ENCODE measurements at regions not wholly inside any gene's neighbourhood (a gene's known extent, or its start where the extent isn't known, plus 50 kb on each side); places are given as distances from the start of the nearest gene placed in this dataset.

DNA sequence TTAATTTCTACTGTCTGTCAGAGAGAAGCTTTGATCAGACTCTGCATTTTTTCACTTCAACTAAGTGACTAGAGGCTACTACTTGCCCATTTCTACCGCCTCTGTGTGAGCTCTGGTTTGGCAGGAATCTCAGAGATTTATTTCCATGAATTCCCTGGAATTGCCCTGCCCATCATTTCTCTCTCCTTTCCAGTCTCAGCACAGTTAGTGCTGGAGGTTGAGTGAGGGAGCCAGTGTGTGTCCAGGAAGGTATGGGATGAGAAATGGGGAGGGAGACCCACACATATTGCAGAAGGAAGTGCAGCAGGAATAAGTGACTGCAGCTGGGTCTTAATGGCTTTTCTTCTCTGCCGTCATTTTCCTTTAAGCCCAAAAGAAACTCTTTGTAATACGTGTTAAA lies 443.1 kb upstream of the ZNF462 start:
- H3K27me3 ChIP-seq (replicated peaks; ENCODE audit: insufficient read depth, low read length) = no peaks in the 10 kb centered on the region
- no peaks in the 10 kb centered on the region for H3K36me3 ChIP-seq (replicated peaks; ENCODE audit: insufficient read depth, low read length)
- no peak for DNase-seq
- no peaks in the 10 kb centered on the region for H3K79me2 ChIP-seq (ENCODE audit: low read length)
- H3K4me3 ChIP-seq (ENCODE audit: low read length) = no peak overlapping the region
- no peaks in the 10 kb centered on the region for H3F3A ChIP-seq (ENCODE audit: insufficient read depth, low read length)
- H3K9ac ChIP-seq (ENCODE audit: low read length) = no peak overlapping the region
- no peaks in the 10 kb centered on the region for H3K9me3 ChIP-seq (replicated peaks; ENCODE audit: insufficient read depth, low read length)
- no peaks in the 10 kb centered on the region for H4K20me1 ChIP-seq (ENCODE audit: insufficient read depth, low read length)
- H2AFZ ChIP-seq (ENCODE audit: low read length) = no peak overlapping the region
- H3K4me2 ChIP-seq (ENCODE audit: low read depth, low read length) = no peak overlapping the region
- no peaks in the 10 kb centered on the region for H3K4me1 ChIP-seq (ENCODE audit: low read length)
- H3K27ac ChIP-seq (ENCODE audit: low read length) = no peak overlapping the region
- H3K9me2 ChIP-seq (replicated peaks; ENCODE audit: insufficient read depth, low read length) = no peaks in the 10 kb centered on the region
- TF ChIP-seq EZH2phosphoT487 (IDR thresholded peaks at IDR 0.05; ENCODE audit: low read length) = no peak
- TF ChIP-seq, protein P1, sequence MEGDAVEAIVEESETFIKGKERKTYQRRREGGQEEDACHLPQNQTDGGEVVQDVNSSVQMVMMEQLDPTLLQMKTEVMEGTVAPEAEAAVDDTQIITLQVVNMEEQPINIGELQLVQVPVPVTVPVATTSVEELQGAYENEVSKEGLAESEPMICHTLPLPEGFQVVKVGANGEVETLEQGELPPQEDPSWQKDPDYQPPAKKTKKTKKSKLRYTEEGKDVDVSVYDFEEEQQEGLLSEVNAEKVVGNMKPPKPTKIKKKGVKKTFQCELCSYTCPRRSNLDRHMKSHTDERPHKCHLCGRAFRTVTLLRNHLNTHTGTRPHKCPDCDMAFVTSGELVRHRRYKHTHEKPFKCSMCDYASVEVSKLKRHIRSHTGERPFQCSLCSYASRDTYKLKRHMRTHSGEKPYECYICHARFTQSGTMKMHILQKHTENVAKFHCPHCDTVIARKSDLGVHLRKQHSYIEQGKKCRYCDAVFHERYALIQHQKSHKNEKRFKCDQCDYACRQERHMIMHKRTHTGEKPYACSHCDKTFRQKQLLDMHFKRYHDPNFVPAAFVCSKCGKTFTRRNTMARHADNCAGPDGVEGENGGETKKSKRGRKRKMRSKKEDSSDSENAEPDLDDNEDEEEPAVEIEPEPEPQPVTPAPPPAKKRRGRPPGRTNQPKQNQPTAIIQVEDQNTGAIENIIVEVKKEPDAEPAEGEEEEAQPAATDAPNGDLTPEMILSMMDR (IDR thresholded peaks at IDR 0.05; ENCODE audit: low read length) = no peak
- TF ChIP-seq EZH2 (optimal IDR thresholded peaks at IDR 0.05; ENCODE audit: low read depth, low read length) = no peak

DNA sequence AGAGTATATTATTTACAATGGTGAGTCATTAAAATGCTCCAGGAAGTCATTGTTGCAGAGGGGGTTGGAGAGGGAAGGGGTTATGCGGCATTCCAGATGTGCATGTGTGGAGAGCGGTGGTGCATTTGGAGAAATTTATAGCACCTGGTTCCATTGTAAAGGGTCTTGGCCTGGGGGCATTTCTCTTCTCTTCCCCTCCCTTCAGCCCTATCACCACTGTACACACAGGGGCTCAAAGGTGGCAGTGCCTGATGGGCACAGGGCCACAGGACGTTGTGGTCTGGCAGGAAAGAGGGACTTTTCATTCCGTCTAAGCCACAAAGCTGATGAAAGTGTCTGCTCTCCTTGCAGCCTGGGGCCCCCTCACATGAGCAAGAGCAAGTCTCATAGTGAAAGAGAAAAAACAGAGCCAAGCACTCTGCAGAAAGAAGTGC lies 442.4 kb upstream of the ZNF462 start:
- TF ChIP-seq, protein P1 (IDR thresholded peaks at IDR 0.05; ENCODE audit: low read length) = no peak
- no peak for TF ChIP-seq EZH2 (optimal IDR thresholded peaks at IDR 0.05; ENCODE audit: low read depth, low read length)
- TF ChIP-seq EZH2phosphoT487 (IDR thresholded peaks at IDR 0.05; ENCODE audit: low read length) = no peak
- H3K4me2 ChIP-seq (ENCODE audit: low read depth, low read length) = no peak overlapping the region
- no peaks in the 10 kb centered on the region for H3K27me3 ChIP-seq (replicated peaks; ENCODE audit: insufficient read depth, low read length)
- no peaks in the 10 kb centered on the region for H4K20me1 ChIP-seq (ENCODE audit: insufficient read depth, low read length)
- no peak overlapping the region for H3K9ac ChIP-seq (ENCODE audit: low read length)
- H3K27ac ChIP-seq (ENCODE audit: low read length) = no peak overlapping the region
- no peaks in the 10 kb centered on the region for H3K36me3 ChIP-seq (replicated peaks; ENCODE audit: insufficient read depth, low read length)
- H2AFZ ChIP-seq (ENCODE audit: low read length) = no peak overlapping the region
- H3K79me2 ChIP-seq (ENCODE audit: low read length) = no peaks in the 10 kb centered on the region
- no peaks in the 10 kb centered on the region for H3K9me2 ChIP-seq (replicated peaks; ENCODE audit: insufficient read depth, low read length)
- H3K9me3 ChIP-seq (replicated peaks; ENCODE audit: insufficient read depth, low read length) = no peaks in the 10 kb centered on the region
- no peaks in the 10 kb centered on the region for H3K4me1 ChIP-seq (ENCODE audit: low read length)
- H3K4me3 ChIP-seq (ENCODE audit: low read length) = no peak overlapping the region
- DNase-seq = peak; percentile 71
- H3F3A ChIP-seq (ENCODE audit: insufficient read depth, low read length) = no peaks in the 10 kb centered on the region

- no peak overlapping the region for H3K4me2 ChIP-seq (ENCODE audit: low read depth, low read length)
- no peaks in the 10 kb centered on the region for H3K36me3 ChIP-seq (replicated peaks; ENCODE audit: insufficient read depth, low read length)
- H3K9ac ChIP-seq (ENCODE audit: low read length) = no peak overlapping the region
- DNase-seq = no peak
- H2AFZ ChIP-seq (ENCODE audit: low read length) = no peak overlapping the region
- H3F3A ChIP-seq (ENCODE audit: insufficient read depth, low read length) = no peaks in the 10 kb centered on the region
- H4K20me1 ChIP-seq (ENCODE audit: insufficient read depth, low read length) = no peaks in the 10 kb centered on the region
- TF ChIP-seq EZH2phosphoT487 (IDR thresholded peaks at IDR 0.05; ENCODE audit: low read length) (no peak), EZH2 (optimal IDR thresholded peaks at IDR 0.05; ENCODE audit: low read depth, low read length) (no peak)
- TF ChIP-seq, protein P1 (IDR thresholded peaks at IDR 0.05; ENCODE audit: low read length) = no peak
- no peaks in the 10 kb centered on the region for H3K9me3 ChIP-seq (replicated peaks; ENCODE audit: insufficient read depth, low read length)
- H3K27ac ChIP-seq (ENCODE audit: low read length) = no peak overlapping the region
- H3K27me3 ChIP-seq (replicated peaks; ENCODE audit: insufficient read depth, low read length) = no peaks in the 10 kb centered on the region
- no peak overlapping the region for H3K4me3 ChIP-seq (ENCODE audit: low read length)
- H3K79me2 ChIP-seq (ENCODE audit: low read length) = no peaks in the 10 kb centered on the region
- no peaks in the 10 kb centered on the region for H3K9me2 ChIP-seq (replicated peaks; ENCODE audit: insufficient read depth, low read length)
- H3K4me1 ChIP-seq (ENCODE audit: low read length) = no peaks in the 10 kb centered on the region
Observed at GRCh38 chr9:106421772-106422171, 441.2 kb upstream of the ZNF462 start.

Measured in MM.1S (cell line).